GM10266 (cell line): ENCODE measurements at regions not wholly inside any gene's neighbourhood (a gene's known extent, or its start where the extent isn't known, plus 50 kb on each side); places are given as distances from the start of the nearest gene placed in this dataset.
"Not testable (repeated sequence)": the region's sequence is repeated elsewhere in the genome, so short reads cannot be mapped to it uniquely, and the experiment has no call there.

Experiments
- DNase-seq: peaks from one replicate; pipeline ENCODE4 v3.0.0; 2012; ENCODE audit errors: extremely low spot score
- CTCF ChIP-seq: IDR thresholded peaks from 2 replicates; pipeline ENCODE4 v1.5.1; 2012; ENCODE audit warnings: mild to moderate bottlenecking, low read depth; ENCODE audit not compliant: control insufficient read depth, insufficient read depth; ENCODE audit errors: missing control alignments

GRCh38 chr12:22803725-22804124 is 178.8 kb downstream of the ETNK1 start:
- DNase-seq, result no peak
- no peak for TF ChIP-seq CTCF

GRCh38 chr12:22808860-22809259 is 183.9 kb downstream of the ETNK1 start:
- TF ChIP-seq CTCF, result no peak

GRCh38 chr12:22810036-22810435 is 185.1 kb downstream of the ETNK1 start:
- DNase-seq, result no peak
- no peak for TF ChIP-seq CTCF

More at GRCh38 chr12:22808860-22809259, 183.9 kb downstream of the ETNK1 start:
- no peak for DNase-seq

GRCh38 chr12:22812531-22812930 is 187.6 kb downstream of the ETNK1 start:
- no peak for TF ChIP-seq CTCF
- no peak for DNase-seq

- DNase-seq, result no peak
- no peak for TF ChIP-seq CTCF
Measured at GRCh38 chr12:22821985-22822384, 197.0 kb downstream of the ETNK1 start.

GRCh38 chr12:22826026-22826425 is 201.1 kb downstream of the ETNK1 start:
- DNase-seq, result no peak
- TF ChIP-seq CTCF, result no peak

- DNase-seq, result not testable (repeated sequence)
Measured at GRCh38 chr12:22826446-22826981, 201.5 kb downstream of the ETNK1 start.

GRCh38 chr12:22828066-22828465 is 203.1 kb downstream of the ETNK1 start:
- TF ChIP-seq CTCF, result no peak
- DNase-seq, result no peak
